GM12801 (cell line): ENCODE measurements at regions not wholly inside any gene's neighbourhood (a gene's known extent, or its start where the extent isn't known, plus 50 kb on each side); places are given as distances from the start of the nearest gene placed in this dataset.

ENCODE experiments used
- CTCF ChIP-seq: IDR thresholded peaks from one replicate; pipeline ENCODE4 v1.5.1; 2011; ENCODE audit warnings: control low read depth; ENCODE audit not compliant: insufficient read length; ENCODE audit errors: extremely low read depth

DNA sequence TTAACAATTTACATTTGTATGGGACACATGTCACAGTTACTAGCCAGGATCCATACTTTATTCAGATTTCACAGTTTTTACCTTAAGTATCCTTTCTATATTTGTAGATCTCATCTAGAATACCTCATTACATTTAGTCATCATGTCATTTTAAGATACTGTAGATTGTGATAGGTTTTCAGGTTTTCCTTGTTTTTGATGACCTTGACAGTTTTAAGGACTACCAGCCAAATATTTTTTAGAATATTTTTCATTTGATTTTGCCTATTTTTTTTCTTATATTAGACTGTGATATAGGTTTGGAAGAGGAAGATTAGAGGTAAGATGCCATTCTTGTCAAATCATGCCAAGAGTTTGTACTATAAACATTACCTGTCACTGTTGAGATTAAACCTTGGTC is 460.3 kb downstream of the ANKRD7 start:
- no peak for TF ChIP-seq CTCF

DNA sequence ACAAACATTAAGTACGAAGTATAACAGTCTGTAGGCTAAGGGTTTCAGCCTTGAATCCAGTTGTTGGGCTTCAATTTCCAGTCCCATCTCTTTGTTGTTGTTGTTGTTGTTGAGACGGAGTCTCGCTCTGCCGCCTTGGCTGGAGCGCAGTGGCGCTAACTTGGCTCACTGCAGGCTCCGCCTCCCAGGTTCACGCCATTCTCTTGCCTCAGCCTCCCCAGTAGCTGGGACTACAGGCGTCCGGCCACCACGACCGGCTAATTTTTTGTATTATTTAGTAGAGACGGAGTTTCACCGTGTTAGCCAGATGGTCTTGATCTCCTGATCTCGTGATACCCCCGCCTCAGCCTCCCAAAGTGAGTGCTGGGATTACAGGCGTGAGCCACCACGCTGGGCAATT is 464.9 kb downstream of the ANKRD7 start:
- no peak for TF ChIP-seq CTCF

- TF ChIP-seq CTCF, result no peak
Measured at GRCh38 chr7:118696879-118697278, 472.4 kb downstream of the ANKRD7 start.

DNA sequence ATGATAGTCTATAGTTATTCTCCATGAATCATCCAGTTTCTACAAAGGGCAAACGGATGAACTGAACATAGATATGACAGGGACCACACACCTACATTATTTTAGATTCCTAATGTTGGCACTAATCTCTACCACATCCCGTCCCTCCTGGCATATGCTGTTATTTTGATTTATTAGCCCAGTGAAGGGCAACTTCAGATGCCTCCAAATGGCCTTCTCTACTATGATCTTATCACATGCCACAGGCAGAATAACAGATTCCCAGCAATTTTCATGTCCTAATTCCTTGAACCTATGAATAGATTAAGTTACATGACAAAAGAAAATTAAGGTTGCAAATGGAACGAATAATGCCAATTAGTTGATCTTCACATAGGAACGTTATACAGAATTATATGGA is 474.7 kb downstream of the ANKRD7 start:
- no peak for TF ChIP-seq CTCF

GRCh38 chr7:118708741-118709140 is 484.2 kb downstream of the ANKRD7 start:
- no peak for TF ChIP-seq CTCF

- no peak for TF ChIP-seq CTCF
Measured at GRCh38 chr7:118711688-118712087, 487.2 kb downstream of the ANKRD7 start.

- no peak for TF ChIP-seq CTCF
Measured at GRCh38 chr7:118713039-118713438, 488.5 kb downstream of the ANKRD7 start.

DNA sequence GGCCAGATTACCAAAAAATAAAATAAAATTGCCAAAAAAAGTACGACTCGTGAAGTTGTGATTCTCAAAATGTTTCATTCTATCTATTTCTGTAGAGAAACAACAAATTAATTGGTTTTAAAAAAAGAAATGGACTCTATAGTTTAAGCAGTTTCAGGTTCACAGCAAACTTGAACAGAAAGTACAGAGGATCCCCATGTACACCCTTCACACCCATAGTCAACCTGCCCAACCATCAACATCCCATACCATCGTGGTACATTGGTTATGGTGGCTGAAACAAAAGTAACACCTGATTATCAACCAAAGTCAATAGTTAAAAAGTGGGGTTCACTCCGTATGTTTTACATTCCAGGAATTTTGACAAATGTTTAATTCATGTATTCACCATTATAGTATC is 496.1 kb downstream of the ANKRD7 start:
- no peak for TF ChIP-seq CTCF
